Caco-2 (cell line): ENCODE measurements at regions not wholly inside any gene's neighbourhood (a gene's known extent, or its start where the extent isn't known, plus 50 kb on each side); places are given as distances from the start of the nearest gene placed in this dataset.
A peak's percentile ranks its signal among the peaks of the same experiment; 100 is the strongest.

Experiments
- BruUV-seq: library from RNA; stranded (reverse); fragments of 400-500 nt; replicated peaks from 2 replicates; lab custom pipeline; 2021; lab: Mats Ljungman, UMichigan
- CTCF ChIA-PET: fragments of 300-600 bp; sonication (Branson Sonifier 250); formaldehyde crosslinking; loops from one replicate; lab custom pipeline; 2022; ENCODE audit warnings: antibody characterized with exemption; lab: Charles Lee
- POLR2A ChIA-PET: fragments of 300-600 bp; sonication (Branson Sonifier 250); formaldehyde crosslinking; loops from one replicate; lab custom pipeline; 2022; ENCODE audit warnings: antibody characterized with exemption; lab: Charles Lee
- DNase-seq, 2 experiments: peaks; one replicate each; pipeline versions ENCODE4 v3.0.0 to v3.0.0-alpha.2; 2020 to 2022
- H3K27me3 ChIP-seq: replicated peaks from 2 replicates; pipeline ENCODE4 v1.6.0; 2011; ENCODE audit warnings: low read length; ENCODE audit not compliant: control insufficient read depth, insufficient read depth
- H3K36me3 ChIP-seq: 2 replicates; pipeline ENCODE4 v1.5.1; 2011; ENCODE audit warnings: low read length; ENCODE audit not compliant: control insufficient read depth, insufficient read depth
- H3K4me1 ChIP-seq: fragments of 250-450 bp; sonication (Bioruptor Pico); 2 replicates; pipeline ENCODE4 v1.5.1; 2020; ENCODE audit warnings: mild to moderate bottlenecking
- H3K4me3 ChIP-seq: 2 replicates; pipeline ENCODE4 v1.5.1; 2011; ENCODE audit warnings: low read depth, mild to moderate bottlenecking, control low read depth, low read length
- H3K9me3 ChIP-seq: fragments of 250-450 bp; sonication (Bioruptor Pico); 2 replicates; pipeline ENCODE4 v1.5.1; 2020; ENCODE audit warnings: mild to moderate bottlenecking, moderate library complexity
- H3K27ac Mint-ChIP-seq: one replicate; pipeline ENCODE4 v1.8.0; 2022; ENCODE audit warnings: mixed read lengths; ENCODE audit not compliant: unreplicated experiment
- H3K27me3 Mint-ChIP-seq: one replicate; pipeline ENCODE4 v1.8.0; 2022; ENCODE audit warnings: mixed read lengths; ENCODE audit not compliant: insufficient read depth, unreplicated experiment
- H3K36me3 Mint-ChIP-seq: one replicate; pipeline ENCODE4 v1.8.0; 2022; ENCODE audit warnings: mild to moderate bottlenecking, mixed read lengths; ENCODE audit not compliant: insufficient read depth, unreplicated experiment
- H3K4me1 Mint-ChIP-seq: one replicate; pipeline ENCODE4 v1.8.0; 2022; ENCODE audit warnings: low read depth, mixed read lengths; ENCODE audit not compliant: unreplicated experiment
- H3K4me3 Mint-ChIP-seq: one replicate; pipeline ENCODE4 v1.8.0; 2022; ENCODE audit warnings: mild to moderate bottlenecking, moderate library complexity, mixed read lengths; ENCODE audit not compliant: unreplicated experiment
- H3K9me3 Mint-ChIP-seq: one replicate; pipeline ENCODE4 v1.8.0; 2022; ENCODE audit warnings: mixed read lengths; ENCODE audit not compliant: unreplicated experiment
- CTCF ChIP-seq, 2 experiments: fragments of 200-600 bp in 1 of 2; IDR thresholded peaks; 1 replicate in 1 of 2; 2 replicates in 1 of 2; pipeline versions ENCODE4 v1.5.1 to v1.8.0; 2011 to 2022; ENCODE audit warnings: antibody characterized with exemption in 1 of 2, control low read depth in 1 of 2, inconsistent platforms in 1 of 2, low read depth in 1 of 2, low read length in 1 of 2, mild to moderate bottlenecking in 1 of 2, moderate library complexity in 1 of 2; ENCODE audit not compliant: insufficient read depth in 1 of 2, severe bottlenecking in 1 of 2, unreplicated experiment in 1 of 2
- intact Hi-C: fragments of 100-400 bp; cut with micrococcal nuclease; formaldehyde crosslinking; loops from one replicate; pipeline ENCODE4 v1.10.0; 2022; ENCODE audit not compliant: unreplicated experiment

GRCh38 chr12:14207905-14208551 is 157.5 kb upstream of the ATF7IP start:
- peaks cover 55% of the 10 kb centered on the region for H3K4me1 Mint-ChIP-seq
- H3K36me3 ChIP-seq = peaks cover 2% of the 10 kb centered on the region; the same call in 1 of the 2 replicates
- peaks cover 78% of the 10 kb centered on the region for H3K9me3 ChIP-seq
- intact Hi-C loops = loop anchor here (1.0 kb wide), 2 partner anchors 22 to 157 kb away; partner anchors contain the start of gene ATF7IP
- ChIA-PET CTCF (interaction anchor here (0.5 to 1.4 kb wide), 5 partner anchors 15 to 157 kb away, joined by 3 to 6 read pairs (median 3); partner anchors contain the start of gene ATF7IP), POLR2A (interaction anchor here (2.2 kb wide), 1 partner anchor 158 kb away, joined by 12 read pairs; the partner anchor contains the start of gene ATF7IP)
- H3K27me3 Mint-ChIP-seq = no peaks in the 10 kb centered on the region
- no peaks in the 10 kb centered on the region for H3K27me3 ChIP-seq
- DNase-seq = peak; percentile 92 to 94
- no TSS peak for BruUV-seq
- H3K4me3 ChIP-seq = no peak overlapping the region
- peaks cover 52% of the 10 kb centered on the region for H3K9me3 Mint-ChIP-seq
- H3K4me1 ChIP-seq = peaks cover 57% of the 10 kb centered on the region
- H3K36me3 Mint-ChIP-seq = peaks cover 68% of the 10 kb centered on the region
- TF ChIP-seq CTCF (IDR thresholded peaks at IDR 0.05; ENCODE audit: insufficient read depth in 1 of 2, low read depth in 1 of 2, low read length in 1 of 2, severe bottlenecking in 1 of 2, unreplicated experiment in 1 of 2) = no peak
- peak overlapping the region; percentile 96 for H3K27ac Mint-ChIP-seq
- H3K4me3 Mint-ChIP-seq = peak overlapping the region; percentile 29

GRCh38 chr12:14211947-14212387 is 153.5 kb upstream of the ATF7IP start:
- no TSS peak for BruUV-seq
- Histone ChIP-seq H3K27me3 (no peaks in the 10 kb centered on the region), H3K4me3 (no peak overlapping the region), H3K4me1 (peaks cover 61% of the 10 kb centered on the region), H3K36me3 (peaks cover 2% of the 10 kb centered on the region; the same call in 1 of the 2 replicates), H3K9me3 (peaks cover 67% of the 10 kb centered on the region)
- intact Hi-C loops = no loop called here
- Mint-ChIP-seq H3K4me1 (peaks cover 50% of the 10 kb centered on the region), H3K27me3 (no peaks in the 10 kb centered on the region), H3K36me3 (peaks cover 54% of the 10 kb centered on the region), H3K27ac (peak overlapping the region; percentile 70), H3K9me3 (peaks cover 56% of the 10 kb centered on the region), H3K4me3 (no peak overlapping the region)
- peak in 1 of 2 experiments; percentile 14 for DNase-seq
- no peak for TF ChIP-seq CTCF (IDR thresholded peaks at IDR 0.05; ENCODE audit: insufficient read depth in 1 of 2, low read depth in 1 of 2, low read length in 1 of 2, severe bottlenecking in 1 of 2, unreplicated experiment in 1 of 2)
- ChIA-PET CTCF (interaction anchor here (1.3 kb wide), 1 partner anchor 13 kb away, joined by 3 read pairs; no protein-coding TSS in a partner anchor), POLR2A (interaction anchor here (1.0 kb wide), 1 partner anchor 153 kb away, joined by 3 read pairs; the partner anchor contains the start of gene ATF7IP)

GRCh38 chr12:14213542-14213941 is 151.9 kb upstream of the ATF7IP start:
- BruUV-seq = no TSS peak
- H3K4me1 ChIP-seq = peaks cover 46% of the 10 kb centered on the region
- Mint-ChIP-seq H3K9me3 (peaks cover 64% of the 10 kb centered on the region), H3K27ac (no peak overlapping the region), H3K27me3 (no peaks in the 10 kb centered on the region), H3K4me3 (no peak overlapping the region), H3K36me3 (peaks cover 39% of the 10 kb centered on the region), H3K4me1 (peaks cover 36% of the 10 kb centered on the region)
- H3K36me3 ChIP-seq = peaks cover 2% of the 10 kb centered on the region; the same call in 1 of the 2 replicates
- CTCF ChIA-PET = no interaction called here
- intact Hi-C loops = no loop called here
- peaks cover 57% of the 10 kb centered on the region for H3K9me3 ChIP-seq
- H3K4me3 ChIP-seq = no peak overlapping the region
- TF ChIP-seq CTCF (IDR thresholded peaks at IDR 0.05; ENCODE audit: insufficient read depth in 1 of 2, low read depth in 1 of 2, low read length in 1 of 2, severe bottlenecking in 1 of 2, unreplicated experiment in 1 of 2) = no peak
- H3K27me3 ChIP-seq = no peaks in the 10 kb centered on the region
- POLR2A ChIA-PET = no interaction called here
- no peak for DNase-seq
